H1 (cell line): ENCODE measurements at regions not wholly inside any gene's neighbourhood (a gene's known extent, or its start where the extent isn't known, plus 50 kb on each side); places are given as distances from the start of the nearest gene placed in this dataset.
"Not testable (repeated sequence)": the region's sequence is repeated elsewhere in the genome, so short reads cannot be mapped to it uniquely, and the experiment has no call there.

Source experiments
- CTCF ChIA-PET: fragments of 300-600 bp; sonication (Branson Sonifier 250); formaldehyde crosslinking; loops from one replicate; lab custom pipeline; 2021; ENCODE audit not compliant: partially characterized antibody; lab: Charles Lee
- POLR2A ChIA-PET: fragments of 300-600 bp; sonication (Branson Sonifier 250); formaldehyde crosslinking; loops from one replicate; lab custom pipeline; 2021; ENCODE audit warnings: inconsistent platforms; ENCODE audit not compliant: partially characterized antibody; lab: Charles Lee
- DNase-seq, 2 experiments: peaks; one replicate each; pipeline versions ENCODE4 v3.0.0 to v3.0.0-alpha.2; 2010 to 2022; ENCODE audit warnings: low spot score in 2 of 2, low read depth in 1 of 2, mixed read lengths in 1 of 2
- FAIRE-seq: peaks from 2 replicates; lab custom pipeline; 2011; peaks lifted over from hg19 to GRCh38; lab: Jason Lieb, UNC
- H2AFZ ChIP-seq: 2 replicates; pipeline ENCODE4 v1.8.1; 2012; ENCODE audit warnings: low read length, inconsistent platforms
- H2AK5ac ChIP-seq: 2 replicates; pipeline ENCODE4 v1.6.1; 2013; ENCODE audit warnings: low read depth, low read length
- H2BK120ac ChIP-seq: replicated peaks from 2 replicates; pipeline ENCODE3; 2013; ENCODE audit warnings: low read depth, low read length, inconsistent platforms
- H2BK12ac ChIP-seq: 2 replicates; pipeline ENCODE4 v1.6.1; 2013; ENCODE audit warnings: low read depth, low read length
- H2BK15ac ChIP-seq: 2 replicates; pipeline ENCODE4 v1.6.1; 2013; ENCODE audit warnings: low read length
- H2BK20ac ChIP-seq: 2 replicates; pipeline ENCODE4 v1.6.1; 2013; ENCODE audit warnings: low read length
- H2BK5ac ChIP-seq: 2 replicates; pipeline ENCODE4 v1.6.1; 2013; ENCODE audit warnings: low read depth, low read length
- H3K14ac ChIP-seq: 2 replicates; pipeline ENCODE4 v1.6.1; 2013; ENCODE audit warnings: inconsistent platforms; ENCODE audit not compliant: insufficient read length
- H3K18ac ChIP-seq: 2 replicates; pipeline ENCODE4 v1.6.1; 2013; ENCODE audit warnings: low read length; ENCODE audit errors: extremely low read depth
- H3K23ac ChIP-seq: 2 replicates; pipeline ENCODE4 v1.6.1; 2013; ENCODE audit warnings: inconsistent platforms; ENCODE audit not compliant: insufficient read length
- H3K23me2 ChIP-seq: 2 replicates; pipeline ENCODE4 v1.6.1; 2013; ENCODE audit warnings: low read depth, low read length
- H3K27ac ChIP-seq: 2 replicates; pipeline ENCODE4 v1.6.1; 2011; ENCODE audit warnings: low read depth, low read length, inconsistent platforms
- H3K27me3 ChIP-seq, 4 experiments: replicated peaks in 1 of 4; 1 replicate in 1 of 4; 2 replicates in 3 of 4; pipeline versions ENCODE4 v1.6.1 to v1.8.1; 2011 to 2013; ENCODE audit warnings: low read length in 3 of 4, mild to moderate bottlenecking in 3 of 4, inconsistent platforms in 2 of 4, mixed read lengths in 2 of 4, moderate library complexity in 1 of 4; ENCODE audit not compliant: control insufficient read depth in 3 of 4, insufficient read depth in 3 of 4; ENCODE audit errors: extremely low read depth in 1 of 4
- H3K36me3 ChIP-seq, 4 experiments: 2 replicates each; pipeline versions ENCODE4 v1.6.1 to v1.8.1; 2011 to 2013; ENCODE audit warnings: mild to moderate bottlenecking in 4 of 4, low read length in 3 of 4, moderate library complexity in 2 of 4, control low read depth in 1 of 4, inconsistent platforms in 1 of 4; ENCODE audit not compliant: insufficient read depth in 4 of 4, control insufficient read depth in 2 of 4
- H3K4ac ChIP-seq: replicated peaks from 2 replicates; pipeline ENCODE3; 2013; ENCODE audit warnings: low read length, low read depth, mixed read lengths, inconsistent platforms; ENCODE audit not compliant: insufficient read length
- H3K4me1 ChIP-seq, 4 experiments: replicated peaks in 1 of 4; 1 replicate in 1 of 4; 2 replicates in 3 of 4; pipeline versions ENCODE4 v1.6.1 to v1.8.1; 2011 to 2013; ENCODE audit warnings: low read length in 3 of 4, inconsistent platforms in 2 of 4, mixed read lengths in 1 of 4; ENCODE audit not compliant: insufficient read depth in 4 of 4, control insufficient read depth in 3 of 4
- H3K4me2 ChIP-seq, 2 experiments: 2 replicates each; pipeline versions ENCODE4 v1.6.1 to v1.8.1; 2011 to 2013; ENCODE audit warnings: low read depth in 2 of 2, low read length in 2 of 2, control low read depth in 1 of 2, inconsistent platforms in 1 of 2, mild to moderate bottlenecking in 1 of 2; ENCODE audit not compliant: insufficient read depth in 1 of 2
- H3K4me3 ChIP-seq, 4 experiments: fragments of 200-600, 300-600 bp in 1 of 4; sonication (generic), shearing (Covaris generic), sonication (Bioruptor Twin) in 1 of 4; 2 replicates each; pipeline versions ENCODE4 v1.5.1 to v1.8.1; 2011 to 2016; ENCODE audit warnings: low read length in 4 of 4, low read depth in 3 of 4, control low read depth in 2 of 4, inconsistent platforms in 2 of 4, mild to moderate bottlenecking in 2 of 4, mixed read lengths in 1 of 4, moderate library complexity in 1 of 4; ENCODE audit not compliant: insufficient read depth in 2 of 4; ENCODE audit errors: extremely low read depth in 1 of 4
- H3K56ac ChIP-seq: replicated peaks from 2 replicates; pipeline ENCODE3; 2013; ENCODE audit warnings: low read depth, mild to moderate bottlenecking, mixed read lengths, low read length, inconsistent platforms; ENCODE audit not compliant: insufficient read length
- H3K79me1 ChIP-seq: 2 replicates; pipeline ENCODE4 v1.6.1; 2013; ENCODE audit warnings: low read depth, low read length, control low read depth
- H3K79me2 ChIP-seq, 2 experiments: 2 replicates each; pipeline versions ENCODE4 v1.6.1 to v1.8.1; 2012 to 2013; ENCODE audit warnings: low read length in 2 of 2, mild to moderate bottlenecking in 2 of 2, inconsistent platforms in 1 of 2; ENCODE audit not compliant: insufficient read depth in 2 of 2, control insufficient read depth in 1 of 2
- H3K9ac ChIP-seq, 4 experiments: replicated peaks in 1 of 4; 1 replicate in 1 of 4; 2 replicates in 3 of 4; pipeline versions ENCODE4 v1.6.1 to v1.8.1; 2011 to 2013; ENCODE audit warnings: low read depth in 3 of 4, low read length in 3 of 4, control low read depth in 2 of 4, mild to moderate bottlenecking in 2 of 4, moderate library complexity in 2 of 4, inconsistent platforms in 1 of 4; ENCODE audit errors: extremely low read depth in 1 of 4
- H3K9me3 ChIP-seq, 2 experiments: 2 replicates each; pipeline versions ENCODE4 v1.6.1 to v1.8.1; 2012 to 2013; ENCODE audit warnings: mild to moderate bottlenecking in 2 of 2, moderate library complexity in 2 of 2, control low read depth in 1 of 2, inconsistent platforms in 1 of 2, low read depth in 1 of 2, low read length in 1 of 2, mixed read lengths in 1 of 2; ENCODE audit not compliant: insufficient read depth in 2 of 2
- H4K20me1 ChIP-seq, 2 experiments: replicated peaks in 1 of 2; 2 replicates each; pipeline versions ENCODE3 to v1.8.1; 2011 to 2013; ENCODE audit warnings: inconsistent platforms in 2 of 2, low read length in 2 of 2, mild to moderate bottlenecking in 1 of 2; ENCODE audit not compliant: insufficient read depth in 2 of 2, control insufficient read depth in 1 of 2
- H4K5ac ChIP-seq: 2 replicates; pipeline ENCODE4 v1.6.1; 2013; ENCODE audit warnings: low read length, low read depth, mixed read lengths, inconsistent platforms; ENCODE audit not compliant: insufficient read length
- H4K8ac ChIP-seq: 2 replicates; pipeline ENCODE4 v1.8.0; 2013; ENCODE audit warnings: mild to moderate bottlenecking, moderate library complexity, low read length, inconsistent platforms; ENCODE audit not compliant: insufficient read depth; ENCODE audit errors: extremely low read depth
- H4K91ac ChIP-seq: replicated peaks from 2 replicates; pipeline ENCODE3; 2013; ENCODE audit warnings: low read length, mixed read lengths, inconsistent platforms; ENCODE audit not compliant: insufficient read length
- WGBS, 2 experiments: shearing (Covaris generic) in 1 of 2; methylation state at CpG; one replicate each; pipeline versions ENCODE4 v1.1.6 to v1.1.7; 2013 to 2015; ENCODE audit warnings: low lambda C conversion rate in 2 of 2, mixed read lengths in 2 of 2, inconsistent platforms in 1 of 2, low coverage in 1 of 2, missing lambda C conversion rate in 1 of 2; ENCODE audit not compliant: insufficient replicate concordance in 2 of 2, insufficient coverage in 1 of 2, insufficient read length in 1 of 2; ENCODE audit errors: extremely low coverage in 1 of 2, missing lambda C conversion rate in 1 of 2; 5-methylcytosine and 5-hydroxymethylcytosine counted together

- H3K9ac ChIP-seq, H2BK12ac ChIP-seq, H3K27me3 ChIP-seq, FAIRE-seq, H3K18ac ChIP-seq, H3K23me2 ChIP-seq, H2AFZ ChIP-seq, H3K23ac ChIP-seq, H3K27ac ChIP-seq, H3K56ac ChIP-seq, H3K4me3 ChIP-seq, H2BK120ac ChIP-seq, H2BK20ac ChIP-seq, H3K79me2 ChIP-seq, H2BK5ac ChIP-seq, H3K4ac ChIP-seq, H3K4me2 ChIP-seq, H4K5ac ChIP-seq, DNase-seq, H3K36me3 ChIP-seq, H3K79me1 ChIP-seq, H2AK5ac ChIP-seq, H4K91ac ChIP-seq, CTCF ChIA-PET, POLR2A ChIA-PET, H3K4me1 ChIP-seq, H2BK15ac ChIP-seq, H4K8ac ChIP-seq, H3K14ac ChIP-seq, H4K20me1 ChIP-seq: not testable (repeated sequence)
- peaks cover 10 to 15% of the 10 kb centered on the region in 2 experiments; a peak in 3 of 4 replicates for H3K9me3 ChIP-seq
- WGBS, 2 experiments: 86% methylated on average over 8 of the region's 8 CpGs; no CpG with 5 or more reads in 1 of the 2 experiments
Observed at GRCh38 chr21:8834264-8834663, 1687.1 kb upstream of the TPTE start.
